ENCODE measurements at regions not wholly inside any gene's neighbourhood (a gene's known extent, or its start where the extent isn't known, plus 50 kb on each side); places are given as distances from the start of the nearest gene placed in this dataset.
"Not testable (repeated sequence)": the region's sequence is repeated elsewhere in the genome, so short reads cannot be mapped to it uniquely, and the experiment has no call there.

DNA sequence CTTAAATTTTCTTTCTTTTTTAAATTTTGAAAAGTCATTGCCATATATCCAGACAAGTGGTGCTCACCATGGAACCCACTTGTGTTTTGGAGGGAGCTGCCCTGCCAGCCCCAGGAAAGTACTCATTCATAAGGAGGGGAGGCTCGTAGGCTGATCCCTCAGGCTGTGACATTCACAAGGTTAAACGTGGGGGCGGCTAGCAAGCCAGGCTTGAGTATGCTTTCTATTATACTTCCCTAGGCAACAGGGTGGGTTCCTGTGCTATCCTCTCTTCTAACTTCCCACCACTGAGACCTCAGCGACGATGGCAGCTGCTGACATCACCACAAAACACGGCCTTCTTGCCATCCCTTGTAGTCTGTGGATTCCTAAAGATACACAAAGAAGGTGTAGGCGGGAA, 160.5 kb upstream of the C2CD4B start:
- DNase-seq = no peak

- DNase-seq = no peak
Measured at GRCh38 chr15:62326460-62327011, 161.5 kb upstream of the C2CD4B start.

- DNase-seq = no peak
Measured at GRCh38 chr15:62327406-62327805, 162.3 kb upstream of the C2CD4B start.

- not testable (repeated sequence) for DNase-seq
Measured at GRCh38 chr15:62332472-62332871, 167.4 kb upstream of the C2CD4B start.

DNA sequence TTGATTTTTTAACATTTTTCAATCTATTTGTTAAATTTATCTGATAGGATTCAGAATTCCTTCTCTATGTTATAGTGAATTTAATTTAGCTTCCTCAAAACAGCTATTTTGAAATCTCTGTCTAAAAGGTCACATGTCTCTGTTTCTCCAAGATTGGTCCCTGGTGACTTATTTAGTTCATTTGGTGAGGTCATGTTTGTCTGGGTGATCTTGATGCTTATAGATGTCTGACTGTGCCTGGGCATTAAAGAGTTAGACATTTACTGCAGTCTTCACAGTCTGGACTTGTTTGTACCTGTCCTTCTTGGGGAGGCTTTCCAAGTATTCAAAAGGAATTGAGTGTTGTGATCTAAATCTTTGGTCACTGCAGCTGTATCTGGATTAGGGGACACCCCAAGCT, 169.5 kb upstream of the C2CD4B start:
- DNase-seq = no peak

- no peak for DNase-seq
Measured at GRCh38 chr15:62337934-62338333, 172.8 kb upstream of the C2CD4B start.

GRCh38 chr15:62338497-62338896, 173.4 kb upstream of the C2CD4B start:
- DNase-seq = no peak

DNA sequence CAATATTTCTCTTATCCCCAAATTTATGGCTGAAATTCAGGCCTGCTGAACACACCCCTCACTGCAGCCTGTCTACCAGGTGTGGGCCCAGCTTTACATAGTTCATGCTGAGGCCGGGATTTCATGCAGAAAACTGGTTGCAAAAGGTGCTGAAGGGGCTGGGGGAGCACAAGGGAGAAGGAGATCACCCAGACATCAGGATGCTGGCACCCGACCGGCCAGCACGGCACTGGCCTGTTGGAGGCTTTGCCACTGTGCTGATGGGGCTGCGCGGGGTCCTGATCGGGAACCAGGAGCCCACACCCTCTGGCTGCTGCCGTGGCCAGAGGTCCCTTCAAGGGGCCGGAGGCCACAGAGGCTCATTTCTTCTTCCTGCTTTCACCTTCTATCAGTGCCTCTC, 177.9 kb upstream of the C2CD4B start:
- DNase-seq = no peak

DNA sequence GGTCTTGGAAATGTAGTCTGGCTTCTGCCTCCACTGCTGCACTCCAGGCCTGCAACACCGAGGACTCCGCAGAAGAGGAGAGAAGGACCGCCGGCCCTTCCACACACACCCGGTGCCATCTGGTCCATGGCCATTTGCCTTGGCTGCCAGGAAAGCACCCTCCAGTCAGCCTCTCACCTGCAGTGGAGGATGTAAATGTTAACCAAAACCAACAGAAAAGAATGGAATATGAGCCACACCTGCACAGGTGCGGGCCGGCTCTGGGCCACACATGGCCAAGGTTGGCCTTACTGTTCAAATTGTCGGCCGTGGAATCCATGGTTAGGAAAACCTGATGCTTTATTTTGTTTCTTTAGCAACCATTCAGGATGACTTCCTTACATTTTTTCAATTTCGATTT, 178.3 kb upstream of the C2CD4B start:
- DNase-seq = no peak

DNA sequence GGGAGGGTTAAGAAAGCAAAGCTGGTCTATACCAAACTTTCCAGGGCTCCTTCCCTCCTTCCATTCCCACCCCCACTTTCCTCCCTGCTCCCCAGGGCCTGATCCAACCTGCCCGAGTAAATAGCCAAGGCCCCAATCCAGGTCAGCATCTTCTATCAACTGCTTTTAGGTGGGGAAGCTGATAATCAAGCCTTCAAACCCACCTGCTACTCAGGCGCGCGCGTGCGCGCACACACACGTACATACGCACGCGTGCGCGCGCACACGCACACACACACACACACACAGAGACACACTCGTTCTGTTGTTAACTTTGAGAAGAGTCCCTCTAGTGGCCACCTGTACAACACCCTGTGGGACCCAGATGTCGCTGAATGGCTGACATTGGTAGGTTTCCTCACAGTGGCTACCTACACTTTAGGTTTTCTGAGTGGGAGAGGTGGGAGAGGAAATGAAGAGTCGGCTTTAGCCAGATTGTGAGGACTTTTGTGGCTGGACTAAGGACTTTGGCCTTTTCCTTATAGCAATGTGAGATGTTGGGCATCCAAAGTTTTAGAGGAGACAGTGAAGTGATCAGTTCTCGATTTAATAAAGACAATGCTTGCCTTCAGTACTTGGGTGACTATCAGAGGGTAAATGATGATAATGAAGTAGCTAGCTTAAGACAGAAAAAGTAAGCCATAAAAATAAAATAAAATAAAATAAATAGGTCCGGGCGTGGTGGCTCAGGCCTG, 179.9 kb upstream of the C2CD4B start:
- DNase-seq = peak; percentile 67

GRCh38 chr15:62346168-62346567, 181.1 kb upstream of the C2CD4B start:
- DNase-seq = no peak

GRCh38 chr15:62348118-62348517, 183.0 kb upstream of the C2CD4B start:
- DNase-seq = no peak

DNA sequence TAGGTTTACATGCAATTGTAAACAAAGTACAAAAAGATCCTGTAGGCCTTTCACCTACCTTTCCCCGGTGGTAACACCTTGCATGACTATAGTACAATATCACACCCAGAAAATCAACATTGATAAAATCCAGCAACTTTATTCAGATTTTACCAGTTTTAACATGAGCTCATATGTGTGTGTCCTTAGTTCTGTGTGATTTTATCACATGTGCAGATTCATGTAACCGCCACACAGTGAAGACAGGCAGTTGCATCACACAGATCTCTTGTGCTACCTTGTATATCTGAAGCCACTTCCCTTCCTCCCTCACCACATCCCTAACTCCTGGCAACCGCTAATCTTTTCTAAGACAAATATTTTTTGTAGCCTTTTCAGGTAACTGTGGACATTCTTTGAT, 183.5 kb upstream of the C2CD4B start:
- no peak for DNase-seq

DNA sequence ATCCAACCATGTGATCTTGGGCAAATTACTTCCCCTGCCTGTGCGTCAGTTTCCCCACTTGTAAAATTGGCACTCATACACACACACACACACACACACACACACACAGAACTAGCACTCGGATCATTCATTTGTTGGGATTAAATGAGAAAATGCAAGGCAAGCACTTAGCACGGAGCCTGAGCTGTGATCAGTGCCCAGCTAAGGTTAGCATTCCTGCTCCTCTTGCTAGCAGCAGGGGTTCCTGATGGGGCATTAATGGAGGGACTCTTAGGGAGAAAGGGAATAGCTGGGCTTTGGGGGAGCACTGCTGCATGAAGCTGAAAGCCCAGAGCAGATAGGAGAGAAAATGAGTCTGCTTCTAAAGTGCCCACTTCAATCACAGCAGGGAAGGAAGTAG, 187.7 kb upstream of the C2CD4B start:
- DNase-seq = no peak

GRCh38 chr15:62357431-62357830, 192.3 kb upstream of the C2CD4B start:
- no peak for DNase-seq

DNA sequence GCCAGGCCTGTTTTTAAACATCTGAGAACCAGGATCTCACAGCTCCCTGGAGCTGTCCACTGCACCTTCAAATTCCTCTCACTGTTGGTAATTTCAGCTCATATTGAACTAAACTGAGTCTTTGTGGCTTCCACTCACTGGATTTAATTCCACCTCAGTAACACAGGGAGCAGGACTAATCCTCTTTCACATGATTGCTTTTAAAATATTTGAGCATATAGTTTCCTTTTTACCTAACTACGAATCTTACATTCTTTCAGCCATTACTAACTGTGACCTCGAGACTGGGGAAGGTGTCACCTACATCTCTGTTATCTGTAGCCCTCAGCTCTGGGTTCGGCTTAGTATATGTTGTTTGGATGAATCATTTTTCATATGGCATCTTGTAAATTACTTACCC, 194.3 kb upstream of the C2CD4B start:
- DNase-seq = no peak

DNA sequence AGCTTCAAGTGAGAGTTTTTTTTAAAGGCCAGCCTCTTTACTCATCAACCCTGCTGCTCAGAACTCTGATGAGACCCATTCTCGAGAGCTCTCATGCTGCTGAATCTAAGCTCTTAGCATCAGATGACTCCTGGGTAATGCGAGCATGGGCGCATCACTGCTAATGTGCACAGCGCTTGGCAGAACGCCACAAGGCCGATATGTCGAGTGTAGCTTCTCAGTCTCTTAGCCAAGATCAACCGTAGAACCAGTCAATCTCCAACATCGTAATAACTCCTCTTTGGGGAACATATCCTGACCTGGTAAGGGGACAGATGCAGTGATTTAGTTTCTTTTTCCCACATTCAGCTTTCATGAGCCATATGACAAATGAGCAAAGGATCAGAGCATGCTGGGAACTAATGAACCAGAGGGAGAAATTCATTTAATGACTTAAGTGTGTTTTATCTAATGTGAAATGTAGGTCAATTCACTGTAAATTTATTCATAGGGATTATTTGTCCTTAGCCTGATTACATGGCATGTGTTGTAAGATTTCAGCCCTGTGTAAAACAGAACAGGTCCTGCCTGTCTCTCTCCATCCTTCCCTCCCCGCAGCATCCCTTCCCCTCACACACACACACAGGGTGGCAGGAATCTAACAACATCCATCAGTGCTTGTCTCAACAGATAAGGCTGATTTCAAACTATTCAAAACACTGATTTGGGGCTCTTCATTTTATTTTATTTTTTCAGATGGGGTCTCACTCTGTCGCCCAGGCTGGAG, 195.4 kb upstream of the C2CD4B start:
- no peak for DNase-seq

DNA sequence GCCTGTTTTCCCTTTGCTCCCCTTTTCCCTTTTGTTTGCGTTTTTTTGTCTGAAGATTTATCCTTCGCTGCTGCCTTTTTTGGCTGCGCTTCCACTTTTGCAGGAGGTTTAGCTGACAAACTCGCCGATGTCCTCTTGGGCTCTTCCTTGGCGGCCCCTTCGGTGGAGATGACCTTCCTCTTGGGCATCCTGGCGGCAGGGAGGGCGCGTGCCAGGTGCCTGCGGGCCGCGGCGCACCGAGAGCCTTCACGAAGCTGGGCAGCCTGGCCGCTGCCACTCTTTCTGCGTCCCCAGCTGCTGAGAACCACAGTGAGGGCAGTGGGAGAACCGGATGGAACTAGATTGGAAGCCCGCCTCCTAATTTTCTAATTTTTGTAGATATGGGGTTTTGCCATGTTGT, 197.1 kb upstream of the C2CD4B start:
- no peak for DNase-seq

- no peak for DNase-seq
Measured at GRCh38 chr15:62362608-62363007, 197.5 kb upstream of the C2CD4B start.

GRCh38 chr15:62363913-62364312, 198.8 kb upstream of the C2CD4B start:
- no peak for DNase-seq

- no peak for DNase-seq
Measured at GRCh38 chr15:62365795-62366442, 200.8 kb upstream of the C2CD4B start.

DNA sequence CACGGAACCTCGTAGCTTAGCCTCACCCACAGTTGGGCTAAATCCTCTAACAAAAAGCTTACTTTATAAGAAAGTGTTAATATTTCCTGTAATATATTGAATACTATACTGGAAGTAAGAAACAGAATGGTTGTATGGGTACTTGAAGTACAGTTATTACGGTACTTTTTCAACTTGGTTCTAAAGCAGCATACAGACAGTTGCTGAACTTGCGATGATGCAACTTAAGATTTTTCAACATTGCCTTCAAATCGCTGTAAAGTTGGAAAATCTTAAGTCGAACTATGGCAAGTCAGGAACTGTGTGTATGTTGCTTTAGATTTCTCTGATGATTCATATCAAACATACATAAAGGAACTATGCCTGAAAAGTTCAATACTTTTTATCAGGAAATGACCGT, 204.4 kb upstream of the C2CD4B start:
- DNase-seq = no peak

- DNase-seq = not testable (repeated sequence)
Measured at GRCh38 chr15:62371683-62372082, 206.6 kb upstream of the C2CD4B start.

Data from activated CD8-positive, alpha-beta memory T cell treated with anti-CD3 and anti-CD28 coated beads for 24 hours (primary cell).